HEK293T (cell line): ENCODE measurements at regions not wholly inside any gene's neighbourhood (a gene's known extent, or its start where the extent isn't known, plus 50 kb on each side); places are given as distances from the start of the nearest gene placed in this dataset.

Experiments used
- CTCF ChIA-PET: fragments of 350-600 bp; formaldehyde crosslinking; extraction: SDS; loops from one replicate; lab custom pipeline; 2021; ENCODE audit warnings: antibody characterized with exemption, inconsistent platforms; lab: Yijun Ruan, JAX
- POLR2A ChIA-PET: fragments of 350-600 bp; formaldehyde crosslinking; extraction: SDS; loops from one replicate; lab custom pipeline; 2020; ENCODE audit warnings: antibody characterized with exemption, inconsistent platforms; lab: Yijun Ruan, JAX
- DNase-seq: peaks from one replicate; pipeline ENCODE4 v3.0.0; 2012; ENCODE audit warnings: mixed read lengths; ENCODE audit errors: extremely low spot score
- ARNT ChIP-seq: fragments of 450-650 bp; IDR thresholded peaks from 2 replicates; pipeline ENCODE4 v1.6.1; 2017; ENCODE audit warnings: mild to moderate bottlenecking
- BHLHE40 ChIP-seq: fragments of 450-650 bp; IDR thresholded peaks from 2 replicates; pipeline ENCODE4 v1.6.1; 2016; ENCODE audit warnings: mild to moderate bottlenecking, moderate library complexity, borderline replicate concordance
- CTBP1 ChIP-seq: fragments of 450-650 bp; IDR thresholded peaks from 2 replicates; pipeline ENCODE4 v1.6.1; 2016; ENCODE audit warnings: borderline replicate concordance
- ELF4 ChIP-seq: fragments of 450-650 bp; IDR thresholded peaks from 2 replicates; pipeline ENCODE4 v1.6.1; 2017; ENCODE audit warnings: antibody characterized with exemption
- FOXA1 ChIP-seq: fragments of 450-650 bp; IDR thresholded peaks from 2 replicates; pipeline ENCODE4 v1.6.1; 2016; ENCODE audit warnings: mild to moderate bottlenecking
- FOXK2 ChIP-seq: fragments of 450-650 bp; IDR thresholded peaks from 2 replicates; pipeline ENCODE4 v1.6.1; 2016; ENCODE audit warnings: mild to moderate bottlenecking
- FOXM1 ChIP-seq: fragments of 450-650 bp; IDR thresholded peaks from 2 replicates; pipeline ENCODE4 v1.6.1; 2017; ENCODE audit warnings: mild to moderate bottlenecking, borderline replicate concordance
- HDGF ChIP-seq: fragments of 450-650 bp; IDR thresholded peaks from 2 replicates; pipeline ENCODE4 v1.6.1; 2017; ENCODE audit warnings: antibody characterized with exemption, borderline replicate concordance
- L3MBTL2 ChIP-seq: fragments of 450-650 bp; conservative IDR thresholded peaks from 2 replicates; pipeline ENCODE4 v1.6.1; 2016; ENCODE audit warnings: mild to moderate bottlenecking
- LEF1 ChIP-seq: fragments of 450-650 bp; IDR thresholded peaks from 2 replicates; pipeline ENCODE4 v1.6.1; 2017; ENCODE audit warnings: mild to moderate bottlenecking, borderline replicate concordance
- NFRKB ChIP-seq: fragments of 450-650 bp; IDR thresholded peaks from 2 replicates; pipeline ENCODE4 v1.6.1; 2016; ENCODE audit warnings: mild to moderate bottlenecking, moderate library complexity
- PKNOX1 ChIP-seq: fragments of 450-650 bp; IDR thresholded peaks from 2 replicates; pipeline ENCODE4 v1.6.1; 2016
- SP1 ChIP-seq: fragments of 450-650 bp; IDR thresholded peaks from 2 replicates; pipeline ENCODE4 v1.6.1; 2017
- SUZ12 ChIP-seq: fragments of 450-650 bp; IDR thresholded peaks from 2 replicates; pipeline ENCODE4 v1.6.1; 2016; ENCODE audit warnings: mild to moderate bottlenecking
- TARDBP ChIP-seq: fragments of 450-650 bp; IDR thresholded peaks from 2 replicates; pipeline ENCODE4 v1.6.1; 2016
- ZNF384 ChIP-seq: fragments of 450-650 bp; IDR thresholded peaks from 2 replicates; pipeline ENCODE4 v1.6.1; 2016

GRCh38 chr16:64253096-64253495, 868.8 kb downstream of the CDH11 start:
- ChIA-PET POLR2A (no interaction called here), CTCF (no interaction called here)
- no peak for TF ChIP-seq ARNT
- no peak for TF ChIP-seq ZNF384
- no peak for TF ChIP-seq NFRKB
- TF ChIP-seq FOXM1 = no peak
- no peak for TF ChIP-seq TARDBP
- no peak for TF ChIP-seq LEF1
- no peak for TF ChIP-seq SUZ12
- no peak for TF ChIP-seq ELF4
- TF ChIP-seq FOXA1 = no peak
- no peak for TF ChIP-seq CTBP1
- no peak for TF ChIP-seq PKNOX1
- no peak for TF ChIP-seq BHLHE40
- no peak for TF ChIP-seq HDGF
- TF ChIP-seq SP1 = no peak
- no peak for TF ChIP-seq L3MBTL2
- TF ChIP-seq FOXK2 = no peak
- DNase-seq = no peak

GRCh38 chr16:64251742-64252141, 870.1 kb downstream of the CDH11 start:
- no peak for DNase-seq
- ChIA-PET POLR2A (no interaction called here), CTCF (no interaction called here)
- no peak for TF ChIP-seq L3MBTL2
- no peak for TF ChIP-seq LEF1
- no peak for TF ChIP-seq FOXK2
- TF ChIP-seq BHLHE40 = no peak
- TF ChIP-seq HDGF = no peak
- no peak for TF ChIP-seq ARNT
- TF ChIP-seq SUZ12 = no peak
- no peak for TF ChIP-seq FOXM1
- TF ChIP-seq ZNF384 = no peak
- TF ChIP-seq FOXA1 = no peak
- TF ChIP-seq ELF4 = no peak
- no peak for TF ChIP-seq NFRKB
- TF ChIP-seq PKNOX1 = no peak
- TF ChIP-seq CTBP1 = no peak
- TF ChIP-seq SP1 = no peak
- TF ChIP-seq TARDBP = no peak

- ChIA-PET CTCF (no interaction called here), POLR2A (no interaction called here)
- no peak for TF ChIP-seq PKNOX1
- TF ChIP-seq FOXK2 = no peak
- no peak for DNase-seq
Measured at GRCh38 chr16:64250866-64251265, 871.0 kb downstream of the CDH11 start.

- CTCF ChIA-PET = no interaction called here
- no peak for DNase-seq
Measured at GRCh38 chr16:64242492-64242891, 879.4 kb downstream of the CDH11 start.

GRCh38 chr16:64240586-64240985, 881.3 kb downstream of the CDH11 start:
- no peak for TF ChIP-seq FOXK2
- TF ChIP-seq FOXM1 = no peak
- TF ChIP-seq TARDBP = no peak
- no peak for TF ChIP-seq ELF4
- TF ChIP-seq PKNOX1 = no peak
- no peak for TF ChIP-seq FOXA1
- no peak for TF ChIP-seq SP1
- TF ChIP-seq HDGF = no peak
- no peak for TF ChIP-seq SUZ12
- TF ChIP-seq LEF1 = no peak
- TF ChIP-seq ARNT = no peak
- TF ChIP-seq BHLHE40 = no peak
- no peak for TF ChIP-seq NFRKB
- no peak for TF ChIP-seq ZNF384
- no peak for DNase-seq
- ChIA-PET CTCF (no interaction called here), POLR2A (no interaction called here)

More at GRCh38 chr16:64242492-64242891, 879.4 kb downstream of the CDH11 start:
- POLR2A ChIA-PET = no interaction called here
- no peak for TF ChIP-seq LEF1
- TF ChIP-seq ARNT = no peak
- TF ChIP-seq SUZ12 = no peak
- no peak for TF ChIP-seq BHLHE40
- TF ChIP-seq HDGF = no peak
- no peak for TF ChIP-seq SP1
- no peak for TF ChIP-seq FOXK2
- TF ChIP-seq L3MBTL2 = no peak
- TF ChIP-seq ELF4 = no peak

- ChIA-PET CTCF (no interaction called here), POLR2A (no interaction called here)
- DNase-seq = no peak
- TF ChIP-seq ELF4 (no peak), BHLHE40 (no peak), FOXK2 (no peak), FOXA1 (no peak), PKNOX1 (no peak), SUZ12 (no peak), L3MBTL2 (no peak), FOXM1 (no peak), NFRKB (no peak), HDGF (no peak), CTBP1 (no peak), ARNT (no peak), TARDBP (no peak), SP1 (no peak), LEF1 (no peak)
Measured at GRCh38 chr16:64238571-64238970, 883.3 kb downstream of the CDH11 start.
